GM12865 (cell line): ENCODE measurements at regions not wholly inside any gene's neighbourhood (a gene's known extent, or its start where the extent isn't known, plus 50 kb on each side); places are given as distances from the start of the nearest gene placed in this dataset.

Source experiments
- DNase-seq: peaks from one replicate; pipeline ENCODE4 v3.0.0; 2010; ENCODE audit warnings: low read depth
- H3K4me3 ChIP-seq: 2 replicates; pipeline ENCODE4 v1.5.1; 2011; ENCODE audit warnings: mild to moderate bottlenecking, low read depth, low read length, control low read depth
- CTCF ChIP-seq: IDR thresholded peaks from 2 replicates; pipeline ENCODE4 v1.5.1; 2011; ENCODE audit warnings: low read length, control low read depth, low read depth, inconsistent platforms; ENCODE audit not compliant: insufficient read depth; ENCODE audit errors: missing control alignments

GRCh38 chr6:147621263-147621662, 112.8 kb downstream of the SAMD5 start:
- no peak for TF ChIP-seq CTCF
- no peak for DNase-seq
- H3K4me3 ChIP-seq: no peak overlapping the region

DNA sequence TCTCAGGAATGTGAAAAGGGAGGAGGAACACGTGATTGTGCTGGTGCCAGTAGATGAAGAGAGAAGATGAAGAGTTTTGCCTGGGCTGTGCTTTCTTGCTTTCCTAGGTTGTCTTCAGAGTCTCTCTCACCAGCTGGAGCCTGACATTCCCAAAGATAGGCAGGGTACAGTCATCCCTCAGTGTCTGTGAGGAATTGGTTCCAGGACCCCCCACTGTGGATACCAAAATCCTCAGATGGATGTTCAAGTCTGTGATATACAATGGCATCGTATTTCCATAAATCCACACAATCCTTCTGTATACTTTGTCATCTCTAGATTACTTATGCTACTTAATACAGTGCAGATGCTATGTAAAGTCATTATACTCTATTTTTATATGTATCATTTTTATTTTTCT, 113.5 kb downstream of the SAMD5 start:
- TF ChIP-seq CTCF: no peak

DNA sequence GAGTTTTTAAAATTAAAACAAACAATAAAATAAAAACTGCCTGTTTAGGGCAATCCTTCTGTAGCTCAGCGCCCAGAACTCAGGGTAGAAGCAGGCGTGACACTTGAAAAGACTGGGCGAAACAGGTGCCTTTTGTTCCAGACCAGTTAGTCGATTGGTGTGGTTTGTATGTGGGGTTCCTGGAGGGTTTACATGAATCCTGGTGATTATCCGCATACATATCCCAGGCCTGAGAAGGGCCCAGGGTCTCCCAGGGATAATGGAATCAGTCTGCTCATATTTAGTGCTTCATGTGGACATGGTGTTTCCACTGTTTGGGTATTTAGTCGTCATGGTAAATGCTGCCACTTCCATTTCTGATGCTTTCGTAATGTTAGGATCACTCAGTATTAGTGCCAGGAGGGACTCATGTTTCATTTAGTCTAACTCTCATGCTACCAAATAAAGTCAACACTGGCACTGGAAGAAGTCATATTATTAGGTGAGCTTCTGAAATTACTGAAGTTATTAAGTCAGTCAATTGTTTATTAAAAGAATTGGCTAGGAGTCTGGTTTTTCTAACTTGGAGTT, 116.5 kb downstream of the SAMD5 start:
- TF ChIP-seq CTCF: no peak
- no peak overlapping the region for H3K4me3 ChIP-seq
- no peak for DNase-seq

More for the DNA sequence above, 113.5 kb downstream of the SAMD5 start:
- no peak overlapping the region for H3K4me3 ChIP-seq
- DNase-seq: no peak

DNA sequence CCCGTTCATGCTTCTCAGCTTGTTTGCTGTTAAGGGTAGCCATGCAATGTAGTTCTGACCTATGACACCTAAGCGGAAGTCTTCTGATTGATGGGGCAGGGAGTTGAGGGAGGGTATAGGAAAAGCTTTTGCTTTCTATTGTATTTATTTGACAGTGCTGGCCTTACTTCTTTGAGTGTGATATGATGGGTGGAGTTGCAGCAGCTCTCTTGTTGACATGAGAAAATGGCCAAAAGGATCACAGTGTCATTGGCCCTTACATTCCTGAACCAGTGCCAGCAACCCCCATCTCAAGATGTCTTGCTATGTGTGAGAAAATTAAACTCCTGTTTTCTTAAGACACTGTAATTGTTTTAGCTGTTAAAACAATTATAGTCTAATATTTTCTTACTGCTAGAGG, 117.5 kb downstream of the SAMD5 start:
- no peak overlapping the region for H3K4me3 ChIP-seq
- no peak for TF ChIP-seq CTCF
- no peak for DNase-seq

GRCh38 chr6:147627411-147627810, 118.9 kb downstream of the SAMD5 start:
- TF ChIP-seq CTCF: no peak
- no peak overlapping the region for H3K4me3 ChIP-seq
- DNase-seq: no peak

GRCh38 chr6:147633191-147633590, 124.7 kb downstream of the SAMD5 start:
- no peak for DNase-seq
- no peak for TF ChIP-seq CTCF
- no peak overlapping the region for H3K4me3 ChIP-seq

DNA sequence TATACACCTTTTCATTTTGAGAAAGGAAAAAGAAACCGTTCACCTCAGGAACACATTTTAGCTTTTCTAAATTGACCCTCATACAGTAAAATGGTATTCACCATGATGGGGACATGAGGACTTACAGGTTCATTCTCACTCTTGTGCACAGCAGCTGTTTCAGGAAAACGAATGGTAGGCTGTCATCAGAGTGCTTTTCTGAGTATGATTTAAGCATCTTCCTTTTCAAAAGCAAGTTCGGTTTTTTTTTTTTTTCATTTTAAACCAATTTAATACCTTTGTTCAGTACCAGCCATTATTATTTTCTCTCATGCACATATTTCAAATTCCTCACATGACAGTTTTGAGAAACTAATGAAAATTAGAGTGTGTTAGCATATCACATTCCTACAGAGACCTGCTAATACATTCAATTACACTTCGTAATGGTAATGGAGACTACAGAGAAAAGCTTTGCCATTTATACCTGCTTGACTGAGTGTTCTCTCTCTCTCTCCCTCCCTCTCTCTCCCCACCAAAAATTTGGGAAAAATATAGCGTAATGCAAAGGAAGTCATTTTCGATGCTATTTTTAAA, 129.2 kb downstream of the SAMD5 start:
- no peak overlapping the region for H3K4me3 ChIP-seq
- DNase-seq: no peak
- no peak for TF ChIP-seq CTCF
